DMS 273 (cell line): ENCODE measurements at regions not wholly inside any gene's neighbourhood (a gene's known extent, or its start where the extent isn't known, plus 50 kb on each side); places are given as distances from the start of the nearest gene placed in this dataset.
A peak's percentile ranks its signal among the peaks of the same experiment; 100 is the strongest.
"Not testable (repeated sequence)": the region's sequence is repeated elsewhere in the genome, so short reads cannot be mapped to it uniquely, and the experiment has no call there.

Experiments
- DNase-seq: peaks from one replicate; lab custom pipeline; 2025; ENCODE audit not compliant: unreplicated experiment; lab: John Stamatoyannopoulos, UW

- peak; percentile 28 for DNase-seq
Measured at GRCh38 chr21:38039369-38039768, 123.1 kb upstream of the KCNJ6 start.

GRCh38 chr21:38039841-38040240 is 123.6 kb upstream of the KCNJ6 start:
- peak; percentile 82 for DNase-seq

GRCh38 chr21:38041493-38041892 is 125.2 kb upstream of the KCNJ6 start:
- no peak for DNase-seq

GRCh38 chr21:38042246-38042645 is 126.0 kb upstream of the KCNJ6 start:
- no peak for DNase-seq

GRCh38 chr21:38048167-38048566 is 131.9 kb upstream of the KCNJ6 start:
- peak; percentile 70 for DNase-seq

- peak; percentile 86 for DNase-seq
Measured at GRCh38 chr21:38054334-38054733, 138.1 kb upstream of the KCNJ6 start.

GRCh38 chr21:38056481-38056880 is 140.2 kb upstream of the KCNJ6 start:
- DNase-seq, result no peak

- DNase-seq, result no peak
Measured at GRCh38 chr21:38057626-38058025, 141.4 kb upstream of the KCNJ6 start.

- DNase-seq, result no peak
Measured at GRCh38 chr21:38060533-38060932, 144.3 kb upstream of the KCNJ6 start.

- DNase-seq, result no peak
Measured at GRCh38 chr21:38067086-38067739, 151.0 kb upstream of the KCNJ6 start.

GRCh38 chr21:38072489-38072888 is 156.2 kb upstream of the KCNJ6 start:
- no peak for DNase-seq

GRCh38 chr21:38075833-38076587 is 159.8 kb upstream of the KCNJ6 start:
- DNase-seq, result peak; percentile 4

GRCh38 chr21:38077569-38077968 is 161.3 kb upstream of the KCNJ6 start:
- no peak for DNase-seq

GRCh38 chr21:38080888-38081287 is 164.6 kb upstream of the KCNJ6 start:
- DNase-seq, result no peak

- no peak for DNase-seq
Measured at GRCh38 chr21:38081708-38082107, 165.5 kb upstream of the KCNJ6 start.

- DNase-seq, result no peak
Measured at GRCh38 chr21:38082936-38083485, 166.8 kb upstream of the KCNJ6 start.

GRCh38 chr21:38083535-38083934 is 167.3 kb upstream of the KCNJ6 start:
- no peak for DNase-seq

GRCh38 chr21:38086580-38086979 is 170.2 kb upstream of the KCNJ15 start:
- no peak for DNase-seq

GRCh38 chr21:38088916-38089762 is 167.7 kb upstream of the KCNJ15 start:
- DNase-seq, result no peak

GRCh38 chr21:38089763-38090046 is 167.1 kb upstream of the KCNJ15 start:
- DNase-seq, result no peak

- DNase-seq, result not testable (repeated sequence)
Measured at GRCh38 chr21:38091061-38091460, 165.7 kb upstream of the KCNJ15 start.

- no peak for DNase-seq
Measured at GRCh38 chr21:38092051-38092450, 164.7 kb upstream of the KCNJ15 start.
